Nephron progenitor cell (in vitro differentiated cells): ENCODE measurements at regions not wholly inside any gene's neighbourhood (a gene's known extent, or its start where the extent isn't known, plus 50 kb on each side); places are given as distances from the start of the nearest gene placed in this dataset.

Source experiments
- DNase-seq: peaks from one replicate; pipeline ENCODE4 v3.0.0; 2021
- H3K27ac Mint-ChIP-seq: 2 replicates; pipeline ENCODE4 v1.8.0; 2021; ENCODE audit warnings: mild to moderate bottlenecking, moderate library complexity, mixed read lengths
- H3K27me3 Mint-ChIP-seq: 2 replicates; pipeline ENCODE4 v1.8.0; 2021; ENCODE audit warnings: mild to moderate bottlenecking, low read depth, mixed read lengths; ENCODE audit not compliant: poor library complexity
- H3K36me3 Mint-ChIP-seq: 2 replicates; pipeline ENCODE4 v1.8.0; 2021; ENCODE audit warnings: low read depth, mixed read lengths
- H3K4me1 Mint-ChIP-seq: 2 replicates; pipeline ENCODE4 v1.8.0; 2021; ENCODE audit warnings: mixed read lengths
- H3K4me3 Mint-ChIP-seq: 2 replicates; pipeline ENCODE4 v1.8.0; 2021; ENCODE audit warnings: mild to moderate bottlenecking, moderate library complexity, mixed read lengths
- H3K9me3 Mint-ChIP-seq: 2 replicates; pipeline ENCODE4 v1.8.0; 2021; ENCODE audit warnings: mild to moderate bottlenecking, moderate library complexity, mixed read lengths
- CTCF ChIP-seq: fragments of 200-600 bp; sonication (generic); IDR thresholded peaks from 2 replicates; pipeline ENCODE4 v1.5.0; 2021; ENCODE audit warnings: antibody characterized with exemption

GRCh38 chr7:50208378-50208982 lies 96.0 kb upstream of the IKZF1 start:
- H3K4me1 Mint-ChIP-seq, result peaks cover 14% of the 10 kb centered on the region
- no peaks in the 10 kb centered on the region for H3K36me3 Mint-ChIP-seq
- H3K27me3 Mint-ChIP-seq, result peaks cover 19% of the 10 kb centered on the region
- no peak overlapping the region for H3K27ac Mint-ChIP-seq
- H3K9me3 Mint-ChIP-seq, result no peaks in the 10 kb centered on the region
- no peak for TF ChIP-seq CTCF
- H3K4me3 Mint-ChIP-seq, result no peak overlapping the region
- no peak for DNase-seq

GRCh38 chr7:50207686-50208255 lies 96.7 kb upstream of the IKZF1 start:
- Mint-ChIP-seq H3K4me3 (no peak overlapping the region), H3K27me3 (peaks cover 18% of the 10 kb centered on the region), H3K9me3 (no peaks in the 10 kb centered on the region), H3K36me3 (no peaks in the 10 kb centered on the region), H3K4me1 (peaks cover 14% of the 10 kb centered on the region), H3K27ac (no peak overlapping the region)
- DNase-seq, result no peak
- no peak for TF ChIP-seq CTCF

GRCh38 chr7:50207251-50207564 lies 97.3 kb upstream of the IKZF1 start:
- peaks cover 15% of the 10 kb centered on the region for H3K27me3 Mint-ChIP-seq
- H3K9me3 Mint-ChIP-seq, result no peaks in the 10 kb centered on the region
- no peak for TF ChIP-seq CTCF
- peaks cover 14% of the 10 kb centered on the region for H3K4me1 Mint-ChIP-seq
- no peak overlapping the region for H3K4me3 Mint-ChIP-seq
- H3K36me3 Mint-ChIP-seq, result no peaks in the 10 kb centered on the region
- no peak overlapping the region for H3K27ac Mint-ChIP-seq
- no peak for DNase-seq

GRCh38 chr7:50206453-50207250 lies 97.9 kb upstream of the IKZF1 start:
- Mint-ChIP-seq H3K4me3 (no peak overlapping the region), H3K27ac (no peak overlapping the region), H3K4me1 (peaks cover 14% of the 10 kb centered on the region), H3K9me3 (no peaks in the 10 kb centered on the region), H3K27me3 (peaks cover 15% of the 10 kb centered on the region), H3K36me3 (no peaks in the 10 kb centered on the region)
- no peak for TF ChIP-seq CTCF
- no peak for DNase-seq

- H3K27me3 Mint-ChIP-seq, result peaks cover 8% of the 10 kb centered on the region
- no peaks in the 10 kb centered on the region for H3K36me3 Mint-ChIP-seq
- H3K4me1 Mint-ChIP-seq, result peaks cover 10% of the 10 kb centered on the region
- H3K27ac Mint-ChIP-seq, result no peak overlapping the region
- no peak overlapping the region for H3K4me3 Mint-ChIP-seq
- no peak for TF ChIP-seq CTCF
- H3K9me3 Mint-ChIP-seq, result no peaks in the 10 kb centered on the region
- DNase-seq, result no peak
These were observed 99.5 kb upstream of the IKZF1 start for GRCh38 chr7:50205011-50205410.
